Right atrium auricular region (tissue), 2 donors: ENCODE measurements at regions not wholly inside any gene's neighbourhood (a gene's known extent, or its start where the extent isn't known, plus 50 kb on each side); places are given as distances from the start of the nearest gene placed in this dataset.

Source experiments
- DNase-seq: peaks from one replicate; pipeline ENCODE4 v3.0.0-alpha.2; 2019; ENCODE audit warnings: low spot score
- H3K27ac ChIP-seq, 2 donors: fragments of 200-600 bp; sonication (generic); 1 replicate in 1 of 2; 2 replicates in 1 of 2; pipeline ENCODE4 v1.5.1; 2016 to 2019
- H3K27me3 ChIP-seq, 2 donors: fragments of 200-600 bp; sonication (generic); one replicate each; pipeline versions ENCODE4 v1.5.1 to v1.6.0; 2017 to 2019
- H3K36me3 ChIP-seq: fragments of 200-600 bp; sonication (generic); one replicate; pipeline ENCODE4 v1.5.1; 2016
- H3K4me1 ChIP-seq, 2 donors: fragments of 200-600 bp; sonication (generic); one replicate each; pipeline versions ENCODE4 v1.5.1 to v1.6.0; 2017 to 2019
- H3K4me3 ChIP-seq, 2 donors: fragments of 200-600 bp; sonication (generic); 1 replicate in 1 of 2; 2 replicates in 1 of 2; pipeline ENCODE4 v1.5.1; 2017 to 2019; ENCODE audit warnings: mild to moderate bottlenecking in 1 of 2, moderate library complexity in 1 of 2
- H3K9me3 ChIP-seq, 2 donors: fragments of 200-600 bp; sonication (generic); one replicate each; pipeline ENCODE4 v1.5.1; 2019
- CTCF ChIP-seq, 2 donors: fragments of 200-600 bp; sonication (generic); IDR thresholded peaks; one replicate each; pipeline ENCODE4 v1.5.1; 2019; ENCODE audit warnings: antibody characterized with exemption in 2 of 2

GRCh38 chr6:90934081-90934480 is 347.2 kb upstream of the MAP3K7 start:
- Histone ChIP-seq H3K9me3 (no peaks in the 10 kb centered on the region), H3K27ac (no peak overlapping the region), H3K27me3 (no peaks in the 10 kb centered on the region), H3K4me1 (no peaks in the 10 kb centered on the region), H3K36me3 (no peaks in the 10 kb centered on the region), H3K4me3 (no peak overlapping the region)
- no peak for TF ChIP-seq CTCF (IDR thresholded peaks at IDR 0.05)
- DNase-seq = no peak

GRCh38 chr6:90932351-90932750 is 345.5 kb upstream of the MAP3K7 start:
- TF ChIP-seq CTCF (IDR thresholded peaks at IDR 0.05) = no peak

GRCh38 chr6:90928051-90928450 is 341.2 kb upstream of the MAP3K7 start:
- H3K36me3 ChIP-seq = no peaks in the 10 kb centered on the region
- no peak overlapping the region for H3K27ac ChIP-seq
- H3K9me3 ChIP-seq = no peaks in the 10 kb centered on the region
- no peak for DNase-seq
- no peak for TF ChIP-seq CTCF (IDR thresholded peaks at IDR 0.05)
- H3K4me1 ChIP-seq = no peaks in the 10 kb centered on the region
- H3K27me3 ChIP-seq = no peaks in the 10 kb centered on the region
- no peak overlapping the region for H3K4me3 ChIP-seq

More at GRCh38 chr6:90932351-90932750, 345.5 kb upstream of the MAP3K7 start:
- Histone ChIP-seq H3K36me3 (no peaks in the 10 kb centered on the region), H3K4me3 (no peak overlapping the region), H3K9me3 (no peaks in the 10 kb centered on the region), H3K27me3 (no peaks in the 10 kb centered on the region), H3K27ac (no peak overlapping the region), H3K4me1 (no peaks in the 10 kb centered on the region)
- DNase-seq = no peak

- Histone ChIP-seq H3K36me3 (no peaks in the 10 kb centered on the region), H3K9me3 (no peaks in the 10 kb centered on the region), H3K4me3 (no peak overlapping the region), H3K27me3 (no peaks in the 10 kb centered on the region), H3K27ac (no peak overlapping the region), H3K4me1 (no peaks in the 10 kb centered on the region)
- no peak for TF ChIP-seq CTCF (IDR thresholded peaks at IDR 0.05)
- no peak for DNase-seq
Measured at GRCh38 chr6:90925726-90926125, 338.9 kb upstream of the MAP3K7 start.

- no peak for DNase-seq
- H3K4me1 ChIP-seq = no peaks in the 10 kb centered on the region
- TF ChIP-seq CTCF (IDR thresholded peaks at IDR 0.05) = no peak
- no peaks in the 10 kb centered on the region for H3K36me3 ChIP-seq
- no peaks in the 10 kb centered on the region for H3K9me3 ChIP-seq
- no peak overlapping the region for H3K4me3 ChIP-seq
- H3K27me3 ChIP-seq = no peaks in the 10 kb centered on the region
- no peak overlapping the region for H3K27ac ChIP-seq
Measured at GRCh38 chr6:90922325-90922724, 335.5 kb upstream of the MAP3K7 start.

GRCh38 chr6:90918361-90918760 is 331.5 kb upstream of the MAP3K7 start:
- Histone ChIP-seq H3K27ac (no peak overlapping the region), H3K36me3 (no peaks in the 10 kb centered on the region), H3K9me3 (no peaks in the 10 kb centered on the region), H3K27me3 (no peaks in the 10 kb centered on the region), H3K4me3 (no peak overlapping the region), H3K4me1 (no peaks in the 10 kb centered on the region)
- no peak for DNase-seq
- no peak for TF ChIP-seq CTCF (IDR thresholded peaks at IDR 0.05)
